ENCODE measurements at regions not wholly inside any gene's neighbourhood (a gene's known extent, or its start where the extent isn't known, plus 50 kb on each side); places are given as distances from the start of the nearest gene placed in this dataset.

- ATAC-seq (no peak), DNase-seq (no peak)
- no peaks in the 10 kb centered on the region for H3K36me3 ChIP-seq
- no peaks in the 10 kb centered on the region for H3K9me3 ChIP-seq
- 68 to 73% (median 72%) methylated on average over 7 of the region's 7 CpGs for WGBS, 4 donors
- H3K27ac ChIP-seq, result peak overlapping the region in 2 of 12 donors; percentile 26 to 45
- H3K27me3 ChIP-seq, result no peaks in the 10 kb centered on the region
- intact Hi-C loops (cut with DNase I), result no loop called here
- H3K4me3 ChIP-seq, result no peak overlapping the region
- H3K4me1 ChIP-seq, result peaks cover 0 to 15% (median 0%) of the 10 kb centered on the region in 12 donors
- TF ChIP-seq POLR2A (IDR thresholded peaks at IDR 0.05) (no peak), CTCF (IDR thresholded peaks at IDR 0.05) (no peak)
These were observed 143.8 kb upstream of the LMCD1 start for GRCh38 chr3:8357859-8358258.

DNA sequence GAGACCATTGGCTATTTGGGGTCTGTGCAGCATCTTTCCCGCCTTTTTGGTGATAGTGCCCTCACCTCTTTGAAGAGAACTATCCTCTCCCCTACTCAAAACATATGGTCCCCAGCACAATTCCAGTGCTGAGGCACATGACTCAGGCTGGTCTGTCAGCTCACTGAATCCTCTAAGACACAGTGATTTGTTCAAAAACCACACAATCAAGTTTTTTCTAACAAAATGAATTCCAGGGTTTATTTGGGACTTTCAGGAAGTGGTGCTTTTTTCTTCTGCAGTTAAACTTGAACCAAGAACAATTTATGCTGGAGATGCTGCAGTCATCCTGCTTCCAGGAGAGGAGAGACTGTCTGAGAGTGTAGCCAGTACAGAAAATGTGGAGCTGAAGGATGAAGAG is 142.5 kb upstream of the LMCD1 start:
- DNase-seq (no peak), ATAC-seq (no peak)
- no peak overlapping the region for H3K27ac ChIP-seq
- no peak for TF ChIP-seq CTCF (IDR thresholded peaks at IDR 0.05)
- no peak for TF ChIP-seq POLR2A (IDR thresholded peaks at IDR 0.05)
- peaks cover 0 to 15% (median 0%) of the 10 kb centered on the region in 12 donors for H3K4me1 ChIP-seq
- intact Hi-C loops (cut with DNase I), result no loop called here
- no peaks in the 10 kb centered on the region for H3K9me3 ChIP-seq
- H3K36me3 ChIP-seq, result no peaks in the 10 kb centered on the region
- H3K4me3 ChIP-seq, result no peak overlapping the region
- no peaks in the 10 kb centered on the region for H3K27me3 ChIP-seq
- 91 to 100% (median 97%) methylated on average over 1 of the region's 1 CpG for WGBS, 4 donors

DNA sequence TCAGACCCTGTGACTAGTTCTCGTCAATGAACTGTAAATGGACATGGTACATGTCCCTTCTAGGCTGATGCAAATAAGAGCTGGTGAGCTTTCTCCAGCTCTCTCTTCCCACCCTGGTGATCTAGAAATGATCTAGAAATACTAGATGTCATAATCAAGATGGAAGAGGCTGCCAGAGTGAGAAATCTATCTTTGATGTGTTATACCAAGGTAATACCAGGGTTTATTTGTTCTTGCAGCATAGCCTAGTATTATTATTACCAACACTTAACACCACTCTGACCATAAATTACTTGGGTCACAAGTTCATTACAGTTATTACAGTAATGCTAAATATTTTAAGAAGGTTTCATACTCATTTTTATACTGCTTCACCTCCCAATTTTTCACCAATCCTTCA is 138.4 kb upstream of the LMCD1 start:
- H3K9me3 ChIP-seq, result no peaks in the 10 kb centered on the region
- no peak for ATAC-seq
- DNase-seq, result no peak
- intact Hi-C loops (cut with DNase I), result no loop called here
- WGBS, 4 donors, result 83 to 100% (median 96%) methylated on average over 1 of the region's 1 CpG
- H3K36me3 ChIP-seq, result no peaks in the 10 kb centered on the region
- H3K4me3 ChIP-seq, result no peak overlapping the region
- peaks cover 0 to 4% (median 0%) of the 10 kb centered on the region in 12 donors for H3K4me1 ChIP-seq
- TF ChIP-seq CTCF (IDR thresholded peaks at IDR 0.05) (no peak), POLR2A (IDR thresholded peaks at IDR 0.05) (no peak)
- H3K27ac ChIP-seq, result no peak overlapping the region
- no peaks in the 10 kb centered on the region for H3K27me3 ChIP-seq

- intact Hi-C loops (cut with DNase I), result no loop called here
- DNase-seq, result no peak
- H3K27me3 ChIP-seq, result no peaks in the 10 kb centered on the region
- H3K4me3 ChIP-seq, result no peak overlapping the region
- no peaks in the 10 kb centered on the region for H3K9me3 ChIP-seq
- no peak overlapping the region for H3K27ac ChIP-seq
- peaks cover 0 to 4% (median 0%) of the 10 kb centered on the region in 12 donors for H3K4me1 ChIP-seq
- TF ChIP-seq CTCF (IDR thresholded peaks at IDR 0.05) (no peak), POLR2A (IDR thresholded peaks at IDR 0.05) (no peak)
- ATAC-seq, result no peak
- 50 to 61% (median 58%) methylated on average over 5 of the region's 5 CpGs for WGBS, 4 donors
- H3K36me3 ChIP-seq, result no peaks in the 10 kb centered on the region
These were observed 136.1 kb upstream of the LMCD1 start for GRCh38 chr3:8365541-8365940.

All from heart left ventricle (tissue), 16 donors.